HG03457 (cell line): ENCODE measurements at regions not wholly inside any gene's neighbourhood (a gene's known extent, or its start where the extent isn't known, plus 50 kb on each side); places are given as distances from the start of the nearest gene placed in this dataset.
A peak's percentile ranks its signal among the peaks of the same experiment; 100 is the strongest.
"Not testable (repeated sequence)": the region's sequence is repeated elsewhere in the genome, so short reads cannot be mapped to it uniquely, and the experiment has no call there.

Source experiments
- ATAC-seq: cut with Tn5 transposase; IDR thresholded peaks from one replicate; pipeline ENCODE4 v1.9.1; 2021; ENCODE audit warnings: moderate number of reproducible peaks; ENCODE audit not compliant: unreplicated experiment

DNA sequence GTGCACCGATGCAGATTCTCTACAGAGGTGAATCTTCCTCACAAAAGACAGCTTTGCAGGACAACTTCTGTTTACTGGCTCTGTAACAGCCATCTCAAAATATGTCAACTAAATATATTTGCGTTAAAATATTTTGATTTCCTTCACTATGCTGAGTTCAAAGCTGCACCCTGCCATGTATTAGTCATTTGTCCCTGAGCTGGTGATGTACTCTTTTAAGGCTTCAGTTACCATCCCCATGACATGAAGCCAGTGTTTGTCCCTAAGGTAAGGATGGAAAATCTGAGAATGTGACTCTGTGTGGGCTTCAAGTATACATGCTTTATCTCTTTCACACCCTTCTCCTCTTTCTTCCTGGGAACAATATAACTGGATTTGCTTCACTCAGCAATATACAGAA is 70.2 kb upstream of the BTG3 start:
- ATAC-seq: no peak

- ATAC-seq: peak; percentile 86
These were observed 66.4 kb upstream of the BTG3 start for GRCh38 chr21:17679002-17679600.

DNA sequence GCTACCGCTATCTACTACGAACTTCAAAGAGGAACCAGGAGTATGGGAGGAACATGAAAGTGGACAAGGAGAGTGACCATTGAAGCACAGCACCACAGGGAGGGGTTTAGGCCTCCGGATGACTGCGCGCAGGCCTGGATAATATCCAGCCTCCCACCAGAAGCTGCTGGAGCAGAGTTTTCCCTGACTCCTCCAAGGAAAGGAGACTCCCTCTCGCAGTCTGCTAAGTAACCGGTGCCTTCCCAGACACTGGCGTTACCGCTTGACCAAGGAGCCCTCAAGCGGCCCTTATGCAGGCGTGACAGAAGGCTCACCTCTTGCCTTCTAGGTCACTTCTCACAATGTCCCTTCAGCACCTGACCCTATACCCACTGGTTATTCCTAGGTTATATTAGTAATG is 64.2 kb upstream of the BTG3 start:
- ATAC-seq: not testable (repeated sequence)

GRCh38 chr21:17674106-17674505 is 61.4 kb upstream of the BTG3 start:
- ATAC-seq: no peak

- no peak for ATAC-seq
These were observed 60.7 kb upstream of the BTG3 start for GRCh38 chr21:17673261-17674020.

- ATAC-seq: no peak
These were observed 59.0 kb upstream of the BTG3 start for GRCh38 chr21:17671733-17672132.

- ATAC-seq: no peak
These were observed 55.9 kb upstream of the BTG3 start for GRCh38 chr21:17668479-17669140.

DNA sequence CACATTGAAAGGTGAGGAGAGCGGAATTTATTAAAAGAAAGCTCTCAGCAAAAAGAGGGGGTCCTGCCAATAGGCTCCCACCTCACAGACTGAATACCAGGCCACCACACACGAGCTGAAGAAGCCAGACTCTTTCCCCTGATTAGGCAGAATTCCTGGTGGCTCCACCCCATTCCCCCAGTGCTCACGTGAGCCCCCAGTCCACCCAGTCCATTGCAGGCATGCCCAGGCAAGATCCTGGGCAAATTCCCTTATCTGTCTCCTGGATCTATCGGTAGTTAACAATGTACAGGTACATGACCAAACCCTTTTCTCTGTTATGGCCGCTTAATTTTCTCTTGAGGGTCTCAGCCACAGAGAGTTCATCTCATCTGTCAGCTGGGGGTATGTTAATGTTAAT is 54.6 kb upstream of the BTG3 start:
- ATAC-seq: no peak
